ENCODE measurements at regions not wholly inside any gene's neighbourhood (a gene's known extent, or its start where the extent isn't known, plus 50 kb on each side); places are given as distances from the start of the nearest gene placed in this dataset.

- DNase-seq (ENCODE audit: low read depth): no peak
- no peak for TF ChIP-seq CTCF (IDR thresholded peaks at IDR 0.05; ENCODE audit: insufficient read depth, low read length)
- H3K4me3 ChIP-seq (ENCODE audit: low read depth, low read length): no peak overlapping the region
These were observed 172.4 kb upstream of the AGR3 start for GRCh38 chr7:17054206-17054605.

GRCh38 chr7:17054836-17055235, 173.1 kb upstream of the AGR3 start:
- peak; percentile 38 for DNase-seq (ENCODE audit: low read depth)
- no peak overlapping the region for H3K4me3 ChIP-seq (ENCODE audit: low read depth, low read length)
- no peak for TF ChIP-seq CTCF (IDR thresholded peaks at IDR 0.05; ENCODE audit: insufficient read depth, low read length)

DNA sequence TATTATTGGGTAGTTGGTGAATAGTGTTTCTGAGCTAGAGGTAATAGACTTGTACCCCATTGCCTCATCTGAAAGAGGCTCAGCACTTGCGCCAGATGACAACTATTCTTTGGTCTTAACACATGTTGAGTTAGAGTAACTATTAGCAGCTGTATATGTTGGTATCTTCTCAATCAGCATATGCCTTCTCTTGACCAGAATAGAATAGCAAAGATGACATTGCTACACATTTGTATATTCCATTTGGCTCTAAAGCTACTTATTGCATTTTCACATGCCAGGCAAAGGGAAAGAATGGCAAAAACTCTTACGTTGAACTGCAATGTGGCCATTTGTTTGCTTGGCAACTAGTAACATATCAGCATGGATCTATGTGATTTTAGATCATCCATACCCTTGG, 173.8 kb upstream of the AGR3 start:
- DNase-seq (ENCODE audit: low read depth): no peak
- no peak for TF ChIP-seq CTCF (IDR thresholded peaks at IDR 0.05; ENCODE audit: insufficient read depth, low read length)
- no peak overlapping the region for H3K4me3 ChIP-seq (ENCODE audit: low read depth, low read length)

- DNase-seq (ENCODE audit: low read depth): peak; percentile 51
- no peak for TF ChIP-seq CTCF (IDR thresholded peaks at IDR 0.05; ENCODE audit: insufficient read depth, low read length)
- H3K4me3 ChIP-seq (ENCODE audit: low read depth, low read length): no peak overlapping the region
These were observed 174.8 kb upstream of the AGR3 start for GRCh38 chr7:17056491-17057142.

DNA sequence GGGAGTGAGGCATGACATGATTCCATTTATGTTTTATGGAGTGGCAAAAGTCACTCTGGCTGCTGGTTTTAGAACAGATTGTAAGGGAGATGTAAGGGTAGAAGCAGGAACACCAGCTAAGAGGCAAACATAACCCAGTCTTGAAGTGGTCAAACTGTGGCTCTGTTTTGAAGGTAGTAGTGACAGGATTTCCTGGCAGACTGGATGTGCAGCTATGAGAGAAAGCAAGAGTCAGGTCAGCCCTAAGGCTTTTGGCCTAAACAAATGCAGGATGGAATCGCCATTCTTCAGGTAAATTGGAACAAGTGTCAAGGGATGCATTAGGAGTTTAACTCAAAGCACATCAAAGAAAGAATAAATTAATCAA, 175.3 kb upstream of the AGR3 start:
- TF ChIP-seq CTCF (IDR thresholded peaks at IDR 0.05; ENCODE audit: insufficient read depth, low read length): no peak
- no peak for DNase-seq (ENCODE audit: low read depth)
- no peak overlapping the region for H3K4me3 ChIP-seq (ENCODE audit: low read depth, low read length)

DNA sequence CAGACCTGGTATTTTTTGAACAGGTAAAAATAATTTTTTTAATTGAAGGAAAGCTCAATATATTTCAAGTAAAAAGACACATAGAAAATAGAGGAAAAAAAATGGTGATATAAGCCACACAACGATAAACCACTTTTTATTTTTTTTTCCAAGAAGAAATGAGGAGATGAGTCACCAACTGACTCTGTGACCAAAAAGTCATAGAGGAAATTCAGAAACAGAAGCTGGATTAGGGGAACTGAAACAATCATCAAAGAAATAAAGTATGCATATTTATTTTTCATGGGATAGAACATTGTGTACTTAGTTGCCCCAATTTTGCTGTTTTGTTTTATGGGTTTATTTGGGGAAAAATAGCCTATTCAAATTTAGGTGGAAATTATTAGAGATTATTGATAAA, 176.8 kb upstream of the AGR3 start:
- no peak for TF ChIP-seq CTCF (IDR thresholded peaks at IDR 0.05; ENCODE audit: insufficient read depth, low read length)
- no peak overlapping the region for H3K4me3 ChIP-seq (ENCODE audit: low read depth, low read length)
- peak; percentile 43 for DNase-seq (ENCODE audit: low read depth)

- no peak overlapping the region for H3K4me3 ChIP-seq (ENCODE audit: low read depth, low read length)
- TF ChIP-seq CTCF (IDR thresholded peaks at IDR 0.05; ENCODE audit: insufficient read depth, low read length): no peak
- DNase-seq (ENCODE audit: low read depth): no peak
These were observed 178.3 kb upstream of the AGR3 start for GRCh38 chr7:17060051-17060450.
